HG03342 (cell line): ENCODE measurements at regions not wholly inside any gene's neighbourhood (a gene's known extent, or its start where the extent isn't known, plus 50 kb on each side); places are given as distances from the start of the nearest gene placed in this dataset.
"Not testable (repeated sequence)": the region's sequence is repeated elsewhere in the genome, so short reads cannot be mapped to it uniquely, and the experiment has no call there.

ENCODE experiments used
- ATAC-seq: cut with Tn5 transposase; IDR thresholded peaks from one replicate; pipeline ENCODE4 v1.9.1; 2021; ENCODE audit warnings: mild to moderate bottlenecking, moderate library complexity; ENCODE audit not compliant: unreplicated experiment

DNA sequence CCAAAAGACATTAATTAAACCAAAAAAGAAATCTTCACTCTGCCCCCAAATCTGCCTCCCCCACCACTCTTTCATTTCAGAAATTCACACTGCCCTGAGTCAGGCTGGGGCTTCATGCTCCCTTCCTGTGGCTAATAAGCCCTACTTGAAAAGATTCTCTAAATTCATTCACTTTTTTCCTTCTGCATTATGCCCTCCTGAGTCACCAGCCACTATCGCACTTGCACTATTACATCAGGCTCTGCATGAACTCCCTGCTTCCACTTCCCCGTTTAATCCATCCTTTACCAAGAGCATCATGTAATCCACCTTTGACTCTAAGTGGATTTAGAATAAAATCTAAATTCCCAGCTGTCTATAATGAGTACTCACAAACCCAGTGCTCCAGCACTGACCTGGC, 295.4 kb upstream of the KLF3 start:
- no peak for ATAC-seq

- ATAC-seq, result no peak
Measured at GRCh38 chr4:38371391-38371851, 292.6 kb upstream of the KLF3 start.

DNA sequence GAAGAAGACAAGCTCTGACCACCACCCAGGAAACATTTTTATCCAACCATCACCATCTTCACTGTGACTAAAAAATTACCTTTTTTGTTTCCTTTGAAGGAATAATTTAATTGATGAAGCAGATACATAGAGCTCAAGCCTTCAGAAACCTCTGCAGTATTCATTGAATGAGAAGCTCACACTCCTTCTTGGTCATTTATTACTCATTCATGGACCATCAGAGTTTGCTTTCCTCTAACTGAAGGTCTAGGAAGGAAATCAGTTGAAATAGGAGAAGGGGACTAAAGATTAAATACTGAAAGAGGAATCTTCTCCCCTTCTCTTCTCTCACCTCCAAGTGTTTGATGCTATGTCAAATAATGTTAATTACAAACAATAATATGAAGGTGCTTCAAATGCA, 290.6 kb upstream of the KLF3 start:
- ATAC-seq, result no peak

DNA sequence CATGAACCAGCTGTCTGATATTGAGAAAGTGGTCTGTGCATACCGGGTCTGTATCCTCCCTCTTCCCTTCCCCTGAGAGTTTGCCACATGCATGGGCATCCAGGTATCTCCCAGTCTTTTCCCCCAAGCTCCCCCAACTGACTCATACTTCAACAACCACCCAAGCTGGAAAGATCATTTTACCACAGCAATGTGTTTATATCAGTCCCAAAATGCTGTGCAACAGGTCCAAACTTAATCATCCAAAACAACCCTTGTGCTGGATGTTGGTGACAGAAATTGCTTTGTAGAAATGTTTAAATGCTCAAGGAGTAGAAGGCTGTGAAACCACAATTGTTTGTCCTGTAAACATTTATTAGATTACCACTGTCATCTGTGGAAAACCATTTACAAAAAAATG, 286.8 kb upstream of the KLF3 start:
- ATAC-seq, result no peak

GRCh38 chr4:38378478-38378877, 285.5 kb upstream of the KLF3 start:
- ATAC-seq, result no peak

- ATAC-seq, result no peak
Measured at GRCh38 chr4:38381788-38382187, 282.2 kb upstream of the KLF3 start.

DNA sequence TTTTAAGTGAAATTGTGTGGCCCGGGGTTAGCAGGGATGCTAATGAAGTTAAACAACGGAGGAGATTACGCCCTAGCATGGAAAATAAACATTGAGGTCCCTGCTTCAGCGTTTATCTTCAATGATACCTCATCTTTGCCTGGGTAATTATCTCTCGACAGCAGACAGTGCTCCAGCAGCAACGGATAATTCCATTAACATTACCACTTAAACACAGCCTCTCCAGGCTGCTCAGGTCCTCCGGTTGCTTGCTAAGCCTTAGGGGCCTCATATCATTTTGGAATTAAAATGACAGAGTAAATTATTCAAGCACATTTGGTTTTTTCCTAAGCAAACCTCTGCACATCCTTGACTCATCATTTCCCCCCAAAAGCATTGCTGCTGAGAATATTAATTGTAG, 281.5 kb upstream of the KLF3 start:
- no peak for ATAC-seq

DNA sequence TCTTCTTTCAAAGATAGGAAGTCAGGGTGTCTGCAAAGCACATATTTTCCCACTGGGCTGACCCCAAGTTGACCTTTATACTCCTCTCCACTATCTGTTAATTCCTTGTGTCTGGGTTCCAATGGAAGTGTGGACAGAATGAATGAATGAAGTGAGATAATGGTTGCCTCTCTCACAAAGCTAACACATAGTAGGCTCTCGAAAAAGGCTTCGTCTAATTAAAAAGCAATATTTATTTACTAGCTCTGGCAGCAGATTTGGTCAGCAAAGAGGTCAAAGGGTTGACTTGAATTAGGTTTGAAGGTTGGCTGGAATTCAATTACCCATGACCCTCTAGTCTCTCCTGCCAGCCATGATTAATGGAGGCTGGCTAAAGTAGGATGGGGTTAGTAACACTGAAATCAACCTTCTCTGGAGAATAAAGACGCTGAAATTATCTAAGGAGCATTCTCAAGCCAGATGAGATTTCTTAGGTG, 280.3 kb upstream of the KLF3 start:
- no peak for ATAC-seq

DNA sequence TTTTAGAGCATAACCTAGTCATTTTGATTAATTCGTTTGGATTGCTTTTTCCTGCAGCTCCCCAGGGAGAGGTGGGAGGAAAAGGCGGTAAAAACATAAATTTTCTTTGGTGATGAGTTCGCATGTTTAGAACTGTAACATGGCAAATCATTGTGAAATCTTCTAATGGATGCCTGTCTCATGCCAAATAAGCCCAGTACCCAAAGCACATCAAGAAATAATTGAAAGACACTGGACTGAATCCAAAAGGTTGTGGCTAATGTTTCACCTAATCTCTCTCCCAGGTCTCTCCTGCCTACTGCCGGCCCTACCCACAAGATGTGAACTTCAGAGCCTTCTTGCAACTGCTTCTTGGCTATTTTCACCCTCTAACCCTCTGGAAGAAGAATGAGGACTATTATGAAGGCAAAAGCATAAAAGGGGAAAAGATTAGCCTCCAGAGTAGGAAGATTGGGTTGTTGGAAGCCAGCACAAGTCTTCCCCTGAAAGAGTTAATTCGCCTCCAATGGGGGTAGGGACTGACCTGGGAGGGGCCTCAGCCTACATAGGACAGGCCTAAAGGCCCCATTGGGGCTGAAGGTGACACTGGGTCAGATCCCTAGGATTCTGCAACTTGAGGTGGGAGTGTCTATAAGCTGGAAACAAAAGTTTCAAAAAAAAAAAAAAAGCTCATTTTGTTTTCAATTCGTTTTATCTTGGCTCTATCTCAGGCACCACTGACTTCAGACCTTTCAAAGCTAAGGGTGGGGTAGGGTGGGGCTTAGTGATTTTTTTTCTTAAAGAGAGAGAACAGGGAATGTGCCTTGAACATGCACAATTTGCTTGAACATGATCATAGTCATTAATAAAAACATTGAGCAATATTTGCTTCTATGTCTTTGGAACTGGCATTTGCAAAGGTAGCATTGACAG, 278.6 kb upstream of the KLF3 start:
- ATAC-seq, result no peak

GRCh38 chr4:38386005-38386551, 277.9 kb upstream of the KLF3 start:
- no peak for ATAC-seq

DNA sequence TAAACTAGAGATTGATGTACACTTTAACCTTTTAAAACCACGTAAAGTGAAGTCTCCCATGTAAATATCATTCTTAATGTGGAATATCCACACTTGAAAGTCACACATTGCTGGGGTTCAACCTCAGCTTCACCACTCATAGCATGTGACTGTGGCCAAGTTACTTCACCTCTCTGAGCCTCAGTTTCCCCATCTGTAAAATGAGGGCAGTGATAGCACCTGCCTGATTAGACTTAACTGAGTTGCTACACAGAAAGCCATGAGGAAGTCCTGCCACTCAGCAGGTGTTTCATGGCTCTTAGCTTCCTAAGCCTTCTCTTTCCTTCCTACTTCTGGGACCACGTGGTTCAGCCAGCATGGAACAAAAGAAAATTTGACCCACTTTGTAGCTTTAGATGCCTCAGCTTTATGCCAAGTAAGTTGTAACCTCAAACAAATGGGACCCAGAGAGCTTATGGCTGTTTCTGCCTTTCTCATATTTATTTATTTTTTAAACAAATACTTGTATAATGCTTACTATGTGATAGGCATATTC, 277.3 kb upstream of the KLF3 start:
- ATAC-seq, result no peak

DNA sequence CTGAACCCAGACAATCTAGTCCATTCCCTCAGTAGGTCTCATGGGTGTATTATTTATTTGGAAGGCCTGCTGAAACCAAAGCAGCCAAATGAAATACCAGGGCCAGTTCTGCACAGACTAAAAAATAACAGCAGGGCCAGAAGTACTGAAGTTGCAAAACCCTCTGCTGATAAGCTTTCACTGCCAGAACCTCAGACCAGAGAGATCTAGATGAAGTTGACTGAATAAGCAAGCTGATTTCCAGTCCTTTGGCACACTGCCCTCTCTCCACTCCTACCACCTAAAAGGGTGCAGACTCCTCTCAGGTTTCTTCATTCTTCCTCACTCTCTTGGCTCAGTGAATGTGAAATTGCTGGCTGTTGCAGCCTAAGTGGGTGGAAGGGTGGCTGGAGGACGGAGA, 276.7 kb upstream of the KLF3 start:
- ATAC-seq, result no peak

DNA sequence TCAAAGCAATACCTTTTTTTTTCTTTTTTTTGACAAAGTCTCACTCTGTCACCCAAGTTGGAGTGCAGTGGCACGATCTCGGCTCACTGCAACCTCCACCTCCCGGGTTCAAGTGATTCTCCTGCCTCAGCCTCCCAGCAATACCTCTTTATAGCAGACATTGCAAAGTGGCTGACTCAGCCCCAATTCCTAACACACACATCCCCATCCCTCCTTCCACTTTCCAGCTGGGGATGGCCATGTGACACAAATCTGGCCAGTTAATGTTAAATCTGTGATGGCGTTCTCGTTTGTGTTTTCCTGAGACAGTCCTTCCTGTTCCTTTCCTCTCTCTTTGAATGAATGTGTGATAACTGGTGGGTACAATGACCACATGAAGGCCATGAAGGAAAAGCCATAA, 276.2 kb upstream of the KLF3 start:
- ATAC-seq, result no peak

DNA sequence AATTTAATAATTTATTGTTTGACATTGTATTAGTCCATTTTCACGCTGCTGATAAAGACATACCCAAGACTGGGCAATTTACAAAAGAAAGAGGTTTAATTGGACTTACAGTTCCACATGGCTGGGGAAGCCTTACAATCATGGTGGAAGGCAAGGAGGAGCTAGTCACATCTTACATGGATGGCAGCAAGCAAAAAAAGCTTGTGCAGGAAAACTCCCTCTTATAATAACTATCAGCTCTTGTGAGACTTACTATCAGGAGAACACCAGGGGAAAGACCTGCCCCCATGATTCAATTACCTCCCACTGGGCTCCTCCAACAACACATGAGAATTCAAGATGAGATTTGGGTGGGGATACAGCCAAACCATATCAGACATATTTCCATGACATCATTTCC, 275.1 kb upstream of the KLF3 start:
- ATAC-seq, result not testable (repeated sequence)

GRCh38 chr4:38390969-38391545, 272.9 kb upstream of the KLF3 start:
- ATAC-seq, result no peak

DNA sequence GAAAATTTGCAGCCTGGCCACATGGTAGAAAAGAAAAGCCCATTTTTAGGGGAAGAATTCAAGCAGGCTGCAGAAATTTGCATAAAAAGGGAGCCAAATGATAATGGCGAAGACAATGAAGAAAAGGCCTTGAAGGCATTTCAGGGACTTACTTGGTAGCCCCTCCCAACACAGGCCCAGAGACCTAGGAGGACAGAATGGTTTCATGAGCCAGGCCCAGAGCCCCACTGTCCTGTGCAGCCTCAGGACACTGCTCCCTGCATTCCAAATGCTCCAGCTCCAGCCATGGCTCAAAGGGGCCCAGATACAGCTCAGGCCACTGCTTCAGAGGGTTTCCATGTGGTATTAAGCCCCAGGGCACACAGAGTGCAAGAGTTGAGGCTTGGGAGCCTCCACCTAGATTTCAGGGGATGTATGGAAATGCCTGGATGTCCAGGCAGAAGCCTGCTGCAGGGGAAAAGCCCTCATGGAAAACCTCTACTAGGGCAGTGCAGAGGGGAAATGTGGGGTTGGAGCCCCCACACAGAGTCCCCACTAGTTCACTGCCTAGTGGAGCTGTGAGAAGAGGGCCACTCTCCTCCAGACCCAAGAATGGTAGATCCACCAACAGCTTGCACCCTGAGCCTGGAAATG, 271.7 kb upstream of the KLF3 start:
- ATAC-seq, result no peak

DNA sequence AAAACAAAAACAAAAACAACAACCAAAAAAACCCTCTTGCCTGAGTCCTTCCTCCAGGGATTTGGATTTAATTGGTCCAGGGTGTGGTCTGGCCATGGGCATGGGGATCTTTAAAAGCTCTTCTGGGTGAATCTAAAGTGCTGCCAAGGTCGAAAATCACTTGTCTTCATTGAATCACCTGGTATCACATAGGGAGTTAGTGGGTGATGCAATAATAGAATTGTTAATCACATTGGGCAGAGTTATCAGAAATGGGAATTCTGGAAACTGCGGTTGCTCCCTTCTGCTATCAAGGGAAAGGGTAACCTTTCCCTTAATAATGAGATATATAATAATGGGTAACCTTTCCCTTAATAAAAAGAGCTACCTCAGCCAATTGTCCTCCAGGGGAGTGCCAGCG, 267.9 kb upstream of the KLF3 start:
- ATAC-seq, result no peak

- ATAC-seq, result no peak
Measured at GRCh38 chr4:38396845-38397547, 267.0 kb upstream of the KLF3 start.

GRCh38 chr4:38400946-38401345, 263.1 kb upstream of the KLF3 start:
- no peak for ATAC-seq

DNA sequence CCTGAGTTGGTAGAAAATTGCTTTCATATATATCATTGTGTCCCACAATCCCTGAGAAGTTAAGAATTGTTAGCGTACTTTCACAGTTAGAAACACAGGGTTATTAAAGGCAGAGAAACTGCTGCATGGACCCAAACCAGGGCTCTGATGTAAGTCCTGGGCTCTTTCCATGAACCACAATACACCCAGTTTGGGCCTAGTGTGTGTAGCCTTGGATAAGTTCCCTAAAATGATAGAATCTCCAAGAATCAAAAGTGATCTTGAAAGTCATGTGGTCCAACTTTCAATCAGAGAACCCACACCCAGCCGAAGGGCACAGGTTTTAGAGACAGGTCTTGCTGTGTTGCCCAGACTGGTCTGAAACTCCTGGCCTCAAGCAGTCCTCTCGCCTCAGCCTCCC, 257.8 kb upstream of the KLF3 start:
- ATAC-seq, result no peak

DNA sequence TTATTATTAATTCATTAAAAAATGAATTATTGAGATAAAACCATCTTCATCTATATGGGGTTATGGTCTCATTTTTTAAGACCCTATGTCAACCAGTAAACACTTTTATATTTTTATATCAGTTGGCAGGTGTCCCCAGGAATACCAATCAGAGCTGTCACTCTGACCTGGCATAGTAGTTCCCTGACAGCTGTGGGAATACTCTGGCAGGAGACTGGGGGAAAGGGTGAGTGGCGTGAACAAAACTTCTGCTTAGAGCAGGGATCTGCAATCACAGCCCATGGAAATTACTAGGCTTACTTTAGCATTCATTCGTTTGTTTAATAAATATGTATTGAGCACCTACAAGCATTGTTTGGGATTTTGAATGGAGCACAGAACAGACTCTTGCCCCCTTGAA, 254.1 kb upstream of the KLF3 start:
- ATAC-seq, result no peak
